ENCODE measurements at regions not wholly inside any gene's neighbourhood (a gene's known extent, or its start where the extent isn't known, plus 50 kb on each side); places are given as distances from the start of the nearest gene placed in this dataset.

DNA sequence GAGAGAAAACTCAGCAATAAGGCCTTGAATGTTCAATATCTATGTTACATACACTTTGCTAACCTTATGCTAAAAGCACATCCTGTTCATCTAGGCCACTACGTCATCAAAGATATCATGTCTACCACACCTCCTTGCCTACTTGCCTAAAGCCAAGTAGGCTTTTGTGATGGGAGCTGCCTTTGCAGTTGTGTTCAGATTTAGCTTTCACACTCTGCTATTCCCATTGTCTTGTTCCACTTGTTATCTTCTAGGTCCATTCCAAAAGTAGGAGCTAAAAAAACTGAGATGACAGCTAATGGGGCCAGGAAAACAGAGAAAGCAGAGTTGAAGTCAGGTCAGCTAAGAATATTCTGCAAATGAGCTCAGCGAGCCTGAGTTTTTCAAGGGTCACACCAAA lies 153.6 kb upstream of the EDNRA start:
- DNase-seq, result no peak

DNA sequence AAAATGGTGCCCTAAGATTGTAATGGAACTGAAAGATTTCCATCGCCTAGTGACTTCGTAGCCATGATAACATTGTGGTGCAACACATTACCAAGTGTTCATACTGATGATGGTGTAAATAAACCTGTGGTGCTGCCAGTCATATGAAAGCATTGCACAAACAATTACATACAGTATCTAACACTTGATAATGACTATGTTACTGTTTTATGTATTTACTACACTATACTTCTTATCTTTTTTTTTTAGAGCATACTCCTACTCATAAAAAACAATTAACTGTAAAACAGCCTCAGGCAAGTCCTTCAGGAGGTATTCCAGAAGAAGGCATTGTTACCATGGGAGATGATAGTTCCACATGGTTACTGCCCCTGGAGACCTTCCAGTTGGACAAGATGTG lies 152.7 kb upstream of the EDNRA start:
- DNase-seq, result no peak

DNA sequence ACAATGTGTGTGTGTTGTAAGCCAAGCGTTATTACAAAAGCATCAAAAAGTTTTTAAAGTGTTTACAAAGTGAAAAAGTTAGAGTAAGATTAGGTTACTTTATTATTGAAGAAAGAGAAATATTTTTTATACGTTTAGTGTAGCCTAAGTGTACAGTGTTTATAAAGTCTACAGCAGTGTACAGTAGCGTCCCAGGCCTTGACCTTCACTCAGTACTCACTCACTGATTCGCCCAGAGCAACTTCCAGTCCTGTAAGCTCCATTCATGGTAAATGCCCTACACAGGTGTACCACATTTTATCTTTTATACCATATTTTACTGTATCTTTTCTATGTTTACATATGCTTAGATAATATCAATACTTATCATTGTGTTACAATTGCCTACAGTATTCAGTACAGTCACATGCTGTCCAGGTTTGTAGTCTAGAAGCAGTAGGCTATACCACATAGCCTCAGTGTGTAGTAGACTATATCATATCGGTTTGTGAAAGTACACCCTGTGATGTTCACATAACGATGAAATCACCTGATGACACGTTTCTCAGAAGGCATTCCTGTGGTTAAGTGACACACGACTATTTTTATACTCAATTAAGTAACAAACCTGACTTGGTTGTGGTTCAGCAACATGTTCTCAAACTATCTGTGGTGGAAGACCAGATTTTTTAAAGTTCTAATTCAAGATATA lies 152.0 kb upstream of the EDNRA start:
- DNase-seq, result no peak

DNA sequence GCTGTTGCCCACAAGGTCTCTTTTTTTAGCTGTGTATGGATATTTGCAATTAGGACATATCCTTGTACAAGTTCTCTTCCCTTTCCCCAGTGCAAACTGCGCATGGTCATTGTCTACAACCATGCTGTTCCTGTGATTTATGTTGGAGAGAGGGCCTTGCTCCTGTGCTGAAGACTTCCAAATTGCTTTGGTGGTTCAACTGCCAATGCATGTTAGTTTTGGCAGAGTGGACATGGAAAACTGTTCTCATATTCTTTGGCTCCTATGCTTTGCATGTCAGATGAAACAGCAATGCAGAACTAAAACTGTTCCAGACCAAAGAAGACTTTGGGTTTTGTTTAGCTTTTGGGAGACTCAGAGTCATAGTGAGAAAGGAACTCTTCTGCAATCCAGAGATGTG lies 148.8 kb upstream of the EDNRA start:
- DNase-seq, result no peak

- no peak for DNase-seq
Measured at GRCh38 chr4:147334478-147334877, 146.4 kb upstream of the EDNRA start.

- DNase-seq, result no peak
Measured at GRCh38 chr4:147335183-147335582, 145.7 kb upstream of the EDNRA start.

DNA sequence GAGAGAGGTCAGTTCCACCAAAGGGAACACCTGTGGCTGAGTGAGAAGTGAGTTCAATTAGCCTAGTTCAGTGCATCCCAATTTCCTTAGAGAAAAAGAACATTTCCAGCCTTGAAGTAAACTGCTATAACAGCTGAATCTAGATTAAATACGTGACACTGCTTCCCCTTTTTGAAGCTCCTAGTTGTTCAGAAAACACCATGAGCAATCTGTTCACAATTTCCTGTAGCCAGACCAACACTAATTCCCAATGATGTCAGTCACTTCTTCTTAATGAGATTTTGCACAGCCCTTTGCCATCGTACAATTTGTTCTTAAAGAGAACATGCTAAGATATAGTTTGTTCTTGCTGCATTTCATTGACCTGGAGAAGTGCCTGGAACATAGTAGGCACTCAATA lies 144.6 kb upstream of the EDNRA start:
- DNase-seq, result no peak

- DNase-seq, result no peak
Measured at GRCh38 chr4:147339100-147339499, 141.8 kb upstream of the EDNRA start.

DNA sequence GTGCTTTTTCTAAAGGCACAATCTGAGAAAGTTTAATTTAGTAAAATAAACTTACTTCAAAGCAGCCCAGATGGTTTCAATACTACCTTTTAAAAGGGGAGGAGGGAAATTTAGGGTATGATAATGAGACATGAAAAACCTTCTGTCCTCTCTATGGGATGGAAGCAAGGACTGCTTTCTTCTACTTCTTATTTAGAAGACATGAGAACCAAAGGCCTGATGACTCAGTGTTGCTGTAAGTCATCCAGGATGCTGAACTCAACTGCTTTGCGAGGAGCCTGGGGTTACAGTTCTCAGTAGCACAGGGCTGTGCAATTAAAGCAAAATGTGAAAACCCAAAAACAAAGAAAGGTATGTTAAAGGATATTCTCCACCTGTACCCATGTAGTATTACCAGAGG lies 140.8 kb upstream of the EDNRA start:
- no peak for DNase-seq

DNA sequence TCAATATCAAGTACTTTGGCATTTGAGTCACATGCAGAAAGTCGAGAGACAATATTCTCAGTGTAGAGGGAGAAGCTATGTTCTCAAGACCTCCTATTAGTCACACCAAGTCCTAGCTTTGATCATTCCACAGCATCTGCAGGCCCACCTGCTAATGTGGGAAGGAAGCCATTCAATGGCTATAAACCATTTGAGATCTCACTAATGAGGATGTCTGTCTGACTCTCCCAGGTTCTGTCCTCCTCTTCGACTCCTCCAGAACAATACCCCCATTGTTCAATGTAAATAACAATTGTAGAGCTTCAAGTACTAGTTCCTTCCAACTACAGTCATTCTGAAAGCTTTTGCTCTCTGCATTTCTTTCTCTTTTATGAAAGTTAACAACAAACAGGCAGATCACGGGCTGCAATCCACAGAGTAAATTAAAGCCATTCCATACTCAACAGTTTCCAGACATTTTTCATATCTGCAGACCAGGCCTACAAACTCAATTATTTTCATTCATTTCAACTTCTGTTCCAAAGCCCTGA lies 140.2 kb upstream of the EDNRA start:
- DNase-seq, result no peak

DNA sequence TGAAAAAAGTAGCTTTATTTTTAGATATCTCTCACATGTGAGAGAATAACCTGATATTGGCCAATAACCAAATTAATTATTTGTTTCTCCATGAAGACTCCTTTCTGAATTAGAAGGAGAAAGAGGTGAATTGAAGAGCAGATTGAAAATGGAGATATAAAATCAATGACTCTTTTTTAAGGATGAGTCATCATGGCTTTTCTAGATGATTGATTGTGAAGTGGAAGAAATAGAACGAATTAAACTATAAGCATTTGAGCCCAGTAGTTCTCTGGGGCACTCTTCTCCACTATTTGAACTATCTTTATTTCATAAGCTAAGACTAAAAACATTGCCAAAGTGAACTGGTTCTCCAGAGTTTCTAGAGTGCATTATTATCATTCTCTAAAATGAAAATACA lies 137.2 kb upstream of the EDNRA start:
- DNase-seq, result no peak

- no peak for DNase-seq
Measured at GRCh38 chr4:147345662-147346061, 135.2 kb upstream of the EDNRA start.

DNA sequence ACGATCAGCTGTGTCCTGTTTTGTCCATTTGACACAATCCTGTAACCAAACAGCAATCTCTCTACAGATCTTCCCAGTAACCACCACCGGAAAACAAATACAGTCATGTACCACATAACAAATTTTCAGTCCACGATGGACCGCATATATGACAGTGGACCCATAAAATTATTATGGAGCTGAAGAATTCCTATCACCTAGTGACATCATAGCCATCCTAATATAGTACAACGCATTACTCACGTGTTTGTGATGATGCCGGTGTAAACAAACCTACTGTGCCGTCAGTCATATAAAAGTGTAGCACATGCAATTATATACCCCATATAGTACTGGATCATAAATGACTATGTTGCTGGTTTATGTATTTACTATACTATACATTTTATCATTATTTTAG lies 133.7 kb upstream of the EDNRA start:
- DNase-seq, result no peak

- DNase-seq, result no peak
Measured at GRCh38 chr4:147349193-147349592, 131.7 kb upstream of the EDNRA start.

GRCh38 chr4:147351083-147351787 lies 129.7 kb upstream of the EDNRA start:
- no peak for DNase-seq

DNA sequence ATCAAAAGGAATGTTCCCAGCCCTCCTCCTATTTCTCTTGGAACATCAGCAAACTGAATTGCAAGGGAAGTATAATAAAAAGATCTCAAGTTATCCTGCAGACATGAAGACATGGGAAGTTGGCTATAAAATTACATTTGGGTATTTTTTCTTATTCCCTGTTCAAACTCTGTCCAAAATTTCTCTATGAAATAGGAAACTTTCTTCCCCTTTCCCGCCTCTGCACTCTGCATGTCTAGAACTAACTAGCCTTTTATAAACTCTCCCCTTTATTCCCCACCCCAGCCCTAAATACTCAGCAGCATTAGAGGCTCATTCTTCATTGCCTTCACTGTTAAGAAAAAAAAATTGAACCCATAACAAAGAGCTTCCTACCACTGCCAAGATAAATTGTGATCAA lies 126.7 kb upstream of the EDNRA start:
- no peak for DNase-seq

DNA sequence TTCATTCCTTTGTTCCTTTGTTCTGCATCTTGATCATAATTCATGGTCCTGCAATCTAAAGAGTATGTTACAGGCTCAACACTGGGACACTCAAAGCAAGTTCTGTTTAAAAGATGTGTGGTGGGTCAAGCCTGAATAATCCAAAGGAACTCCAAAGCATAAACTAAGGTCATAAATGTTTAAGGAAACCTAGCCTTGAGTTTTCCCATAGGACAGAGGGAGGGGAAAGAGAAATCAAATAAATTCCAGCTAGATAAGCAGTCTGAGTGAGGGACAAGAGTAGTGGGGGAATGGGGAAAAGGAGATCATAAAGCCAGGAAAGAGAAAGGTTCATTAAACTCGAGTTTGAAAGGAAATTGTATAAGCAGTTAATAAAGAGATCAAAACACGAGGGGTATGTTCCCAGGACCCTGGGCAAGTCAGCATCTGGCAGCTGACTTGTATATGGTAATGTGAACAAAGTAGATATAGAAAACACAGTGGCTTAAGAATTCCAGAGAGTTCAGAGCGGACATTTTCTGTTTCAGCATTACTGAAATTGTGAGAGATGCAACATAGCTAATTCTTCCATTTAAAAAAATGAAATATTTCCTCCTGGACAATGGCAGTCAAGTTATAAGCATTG lies 125.8 kb upstream of the EDNRA start:
- DNase-seq, result no peak

DNA sequence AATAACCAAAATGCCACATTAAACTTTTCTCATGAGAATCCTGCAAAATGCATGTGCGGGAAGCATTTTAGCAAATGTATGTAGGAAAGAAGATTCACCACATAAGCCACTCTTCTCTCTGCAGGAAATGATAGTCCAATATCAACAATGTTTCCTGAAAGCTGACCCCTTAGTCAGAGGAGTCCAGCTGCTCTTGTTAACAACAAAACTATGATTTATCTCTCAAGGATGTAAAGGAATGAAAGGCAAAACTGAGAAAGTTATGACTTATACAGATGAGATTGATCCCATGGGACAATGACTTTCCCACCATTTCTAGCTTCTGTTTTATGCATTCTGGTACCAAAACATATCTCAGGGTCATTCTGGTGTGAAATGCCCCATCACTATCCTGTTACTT lies 125.0 kb upstream of the EDNRA start:
- no peak for DNase-seq

GRCh38 chr4:147360301-147360700 lies 120.6 kb upstream of the EDNRA start:
- no peak for DNase-seq

DNA sequence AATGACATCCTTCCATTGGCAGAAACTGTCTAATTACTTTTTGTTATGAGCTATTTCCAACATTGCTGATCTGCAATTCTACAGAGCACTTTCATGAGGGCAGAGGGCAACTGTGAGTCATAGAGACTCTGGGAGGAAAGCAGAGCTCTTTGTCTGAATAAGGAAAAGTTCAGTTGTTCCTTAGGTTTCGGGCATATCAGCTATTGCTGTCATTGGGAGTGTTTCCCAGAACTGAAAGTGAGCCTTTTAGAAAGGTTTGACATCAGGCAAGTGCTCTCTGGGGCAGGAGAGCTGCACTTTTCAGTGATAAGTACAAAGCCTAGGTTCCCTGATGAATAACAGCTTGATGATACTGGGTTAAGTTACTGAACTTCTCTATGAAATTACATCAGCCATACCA lies 119.2 kb upstream of the EDNRA start:
- no peak for DNase-seq

DNA sequence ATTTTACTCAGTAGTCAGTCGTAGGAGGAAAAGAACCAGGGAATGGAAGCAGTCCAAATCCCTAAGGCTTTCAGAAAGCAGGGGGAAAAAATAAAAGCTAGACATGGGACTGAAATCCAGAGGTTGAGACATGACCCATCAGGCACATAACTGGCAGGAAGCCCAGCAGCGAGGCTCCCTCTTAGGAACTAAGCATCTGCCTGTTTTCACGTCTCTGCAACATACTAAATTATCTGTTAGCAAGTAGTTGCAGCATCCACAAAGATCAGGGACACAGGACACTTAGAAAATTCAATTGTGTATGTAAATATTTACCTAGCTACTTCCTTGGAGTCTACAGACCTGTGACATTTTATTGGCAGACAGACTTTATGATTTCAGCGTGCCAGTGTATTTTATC lies 118.0 kb upstream of the EDNRA start:
- DNase-seq, result no peak

- DNase-seq, result no peak
Measured at GRCh38 chr4:147363514-147363913, 117.4 kb upstream of the EDNRA start.

GRCh38 chr4:147365396-147365795 lies 115.5 kb upstream of the EDNRA start:
- no peak for DNase-seq

DNA sequence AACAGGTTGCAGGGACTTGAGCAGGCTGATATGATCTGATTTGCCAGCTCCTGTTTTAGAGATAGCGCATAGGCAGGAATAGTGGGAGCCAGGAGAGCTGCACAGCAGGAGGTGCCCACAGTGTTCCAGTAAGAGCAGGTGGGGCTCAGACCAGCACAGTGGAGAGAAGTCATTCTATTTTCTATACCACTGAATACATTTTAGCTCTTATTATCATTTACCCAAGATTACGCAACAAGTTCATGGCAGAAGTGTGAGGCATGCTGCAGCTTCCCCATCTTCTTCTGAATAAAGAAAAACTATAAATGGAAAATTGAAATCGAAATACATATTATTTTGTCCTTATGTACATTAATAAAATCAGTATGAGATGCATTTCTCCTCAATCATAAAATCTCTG lies 114.7 kb upstream of the EDNRA start:
- DNase-seq, result no peak
